Fibroblast of the aortic adventitia (primary cell): ENCODE measurements at regions not wholly inside any gene's neighbourhood (a gene's known extent, or its start where the extent isn't known, plus 50 kb on each side); places are given as distances from the start of the nearest gene placed in this dataset.
A peak's percentile ranks its signal among the peaks of the same experiment; 100 is the strongest.

Experiments used
- DNase-seq: peaks from one replicate; pipeline ENCODE4 v3.0.0-alpha.2; 2010; ENCODE audit warnings: low read depth
- H3K4me3 ChIP-seq: 2 replicates; pipeline ENCODE4 v1.5.1; 2011; ENCODE audit warnings: low read depth, mild to moderate bottlenecking, control low read depth, low read length, moderate library complexity
- CTCF ChIP-seq: IDR thresholded peaks from 2 replicates; pipeline ENCODE4 v1.5.1; 2011; ENCODE audit warnings: mild to moderate bottlenecking, low read length, control low read depth, inconsistent platforms; ENCODE audit not compliant: insufficient read depth

- TF ChIP-seq CTCF = no peak
- DNase-seq = no peak
- H3K4me3 ChIP-seq = no peak overlapping the region
Measured at GRCh38 chr18:56258178-56258577, 380.2 kb downstream of the TXNL1 start.

GRCh38 chr18:56257205-56257604 lies 381.2 kb downstream of the TXNL1 start:
- no peak overlapping the region for H3K4me3 ChIP-seq
- DNase-seq = peak; percentile 72
- no peak for TF ChIP-seq CTCF

GRCh38 chr18:56256659-56257058 lies 381.7 kb downstream of the TXNL1 start:
- no peak overlapping the region for H3K4me3 ChIP-seq
- DNase-seq = no peak
- TF ChIP-seq CTCF = no peak

- DNase-seq = no peak
- H3K4me3 ChIP-seq = no peak overlapping the region
- TF ChIP-seq CTCF = no peak
Measured at GRCh38 chr18:56255381-56255780, 383.0 kb downstream of the TXNL1 start.

GRCh38 chr18:56252456-56252855 lies 385.9 kb downstream of the TXNL1 start:
- TF ChIP-seq CTCF = no peak
- H3K4me3 ChIP-seq = no peak overlapping the region
- no peak for DNase-seq

GRCh38 chr18:56248610-56249235 lies 389.7 kb downstream of the TXNL1 start:
- no peak overlapping the region for H3K4me3 ChIP-seq
- no peak for TF ChIP-seq CTCF
- DNase-seq = no peak

GRCh38 chr18:56246916-56247315 lies 391.5 kb downstream of the TXNL1 start:
- DNase-seq = no peak
- H3K4me3 ChIP-seq = no peak overlapping the region
- TF ChIP-seq CTCF = no peak
